ENCODE measurements at regions not wholly inside any gene's neighbourhood (a gene's known extent, or its start where the extent isn't known, plus 50 kb on each side); places are given as distances from the start of the nearest gene placed in this dataset.
"Not testable (repeated sequence)": the region's sequence is repeated elsewhere in the genome, so short reads cannot be mapped to it uniquely, and the experiment has no call there.

GRCh38 chr6:121678245-121678644 lies 242.8 kb downstream of the GJA1 start:
- no peak for DNase-seq (ENCODE audit: extremely low spot score, unreplicated experiment)
- no peaks in the 10 kb centered on the region for H3K27me3 Mint-ChIP-seq (ENCODE audit: unreplicated experiment)
- H3K4me1 Mint-ChIP-seq (ENCODE audit: unreplicated experiment) = peaks cover 3% of the 10 kb centered on the region
- no peak overlapping the region for H3K27ac Mint-ChIP-seq (ENCODE audit: unreplicated experiment)
- no peaks in the 10 kb centered on the region for H3K36me3 Mint-ChIP-seq (ENCODE audit: unreplicated experiment)
- no peak overlapping the region for H3K4me3 Mint-ChIP-seq (ENCODE audit: unreplicated experiment)
- no peak for TF ChIP-seq CTCF (IDR thresholded peaks at IDR 0.05)
- H3K9me3 Mint-ChIP-seq (ENCODE audit: unreplicated experiment) = no peaks in the 10 kb centered on the region

- H3K4me1 Mint-ChIP-seq (ENCODE audit: unreplicated experiment) = peaks cover 3% of the 10 kb centered on the region
- no peaks in the 10 kb centered on the region for H3K27me3 Mint-ChIP-seq (ENCODE audit: unreplicated experiment)
- no peaks in the 10 kb centered on the region for H3K36me3 Mint-ChIP-seq (ENCODE audit: unreplicated experiment)
Measured at GRCh38 chr6:121680058-121680457, 244.6 kb downstream of the GJA1 start.

GRCh38 chr6:121682666-121683065 lies 247.2 kb downstream of the GJA1 start:
- no peak for TF ChIP-seq CTCF (IDR thresholded peaks at IDR 0.05)
- Mint-ChIP-seq H3K27me3 (ENCODE audit: unreplicated experiment) (no peaks in the 10 kb centered on the region), H3K4me1 (ENCODE audit: unreplicated experiment) (no peaks in the 10 kb centered on the region), H3K27ac (ENCODE audit: unreplicated experiment) (no peak overlapping the region), H3K36me3 (ENCODE audit: unreplicated experiment) (no peaks in the 10 kb centered on the region), H3K4me3 (ENCODE audit: unreplicated experiment) (no peak overlapping the region), H3K9me3 (ENCODE audit: unreplicated experiment) (no peaks in the 10 kb centered on the region)
- DNase-seq (ENCODE audit: extremely low spot score, unreplicated experiment) = no peak

More at GRCh38 chr6:121680058-121680457, 244.6 kb downstream of the GJA1 start:
- no peak for DNase-seq (ENCODE audit: extremely low spot score, unreplicated experiment)
- no peaks in the 10 kb centered on the region for H3K9me3 Mint-ChIP-seq (ENCODE audit: unreplicated experiment)
- no peak overlapping the region for H3K4me3 Mint-ChIP-seq (ENCODE audit: unreplicated experiment)
- TF ChIP-seq CTCF (IDR thresholded peaks at IDR 0.05) = no peak
- H3K27ac Mint-ChIP-seq (ENCODE audit: unreplicated experiment) = no peak overlapping the region

GRCh38 chr6:121685806-121686205 lies 250.4 kb downstream of the GJA1 start:
- H3K27ac Mint-ChIP-seq (ENCODE audit: unreplicated experiment); H3K27me3 Mint-ChIP-seq (ENCODE audit: unreplicated experiment); DNase-seq (ENCODE audit: extremely low spot score, unreplicated experiment); H3K9me3 Mint-ChIP-seq (ENCODE audit: unreplicated experiment); H3K36me3 Mint-ChIP-seq (ENCODE audit: unreplicated experiment); H3K4me3 Mint-ChIP-seq (ENCODE audit: unreplicated experiment): not testable (repeated sequence)
- H3K4me1 Mint-ChIP-seq (ENCODE audit: unreplicated experiment) = peaks cover 12% of the 10 kb centered on the region

GRCh38 chr6:121686611-121687023 lies 251.2 kb downstream of the GJA1 start:
- no peaks in the 10 kb centered on the region for H3K9me3 Mint-ChIP-seq (ENCODE audit: unreplicated experiment)
- no peak for DNase-seq (ENCODE audit: extremely low spot score, unreplicated experiment)
- peaks cover 20% of the 10 kb centered on the region for H3K4me1 Mint-ChIP-seq (ENCODE audit: unreplicated experiment)
- no peak overlapping the region for H3K4me3 Mint-ChIP-seq (ENCODE audit: unreplicated experiment)
- H3K27ac Mint-ChIP-seq (ENCODE audit: unreplicated experiment) = no peak overlapping the region
- H3K27me3 Mint-ChIP-seq (ENCODE audit: unreplicated experiment) = no peaks in the 10 kb centered on the region
- H3K36me3 Mint-ChIP-seq (ENCODE audit: unreplicated experiment) = no peaks in the 10 kb centered on the region
- no peak for TF ChIP-seq CTCF (IDR thresholded peaks at IDR 0.05)

- TF ChIP-seq CTCF (IDR thresholded peaks at IDR 0.05) = no peak
- DNase-seq (ENCODE audit: extremely low spot score, unreplicated experiment) = no peak
- Mint-ChIP-seq H3K27ac (ENCODE audit: unreplicated experiment) (no peak overlapping the region), H3K4me3 (ENCODE audit: unreplicated experiment) (no peak overlapping the region), H3K4me1 (ENCODE audit: unreplicated experiment) (peaks cover 39% of the 10 kb centered on the region), H3K36me3 (ENCODE audit: unreplicated experiment) (no peaks in the 10 kb centered on the region), H3K9me3 (ENCODE audit: unreplicated experiment) (no peaks in the 10 kb centered on the region), H3K27me3 (ENCODE audit: unreplicated experiment) (no peaks in the 10 kb centered on the region)
Measured at GRCh38 chr6:121688974-121689373, 253.5 kb downstream of the GJA1 start.
